ENCODE measurements at regions not wholly inside any gene's neighbourhood (a gene's known extent, or its start where the extent isn't known, plus 50 kb on each side); places are given as distances from the start of the nearest gene placed in this dataset.

GRCh38 chr16:80323808-80324195, 217.0 kb upstream of the DYNLRB2 start:
- no peaks in the 10 kb centered on the region for H3K36me3 ChIP-seq (ENCODE audit: control insufficient read depth in 2 of 2, extremely low read depth in 1 of 2, insufficient read depth in 2 of 2, low read length in 2 of 2)
- no peak overlapping the region for H3K27ac ChIP-seq (ENCODE audit: insufficient read depth, low read depth, low read length)
- no TSS peak for BruUV-seq (replicated peaks)
- H3K9ac ChIP-seq (replicated peaks; ENCODE audit: extremely low read depth, insufficient read depth, low read length): no peak overlapping the region
- dilution Hi-C loops (cut with MboI; ENCODE audit: extremely low pct_ligation_motif_present, low sequenced_read_pairs): no loop called here
- H3K27me3 ChIP-seq (ENCODE audit: control insufficient read depth in 2 of 2, insufficient read depth in 2 of 2, low read length in 2 of 2): no peaks in the 10 kb centered on the region
- intact Hi-C loops (cut with micrococcal nuclease): no loop called here
- TF ChIP-seq EZH2 (IDR thresholded peaks at IDR 0.05; ENCODE audit: borderline replicate concordance, low read depth, low read length, severe bottlenecking) (no peak), MYC (IDR thresholded peaks at IDR 0.05; ENCODE audit: low read depth, low read length) (no peak), GATA2 (IDR thresholded peaks at IDR 0.05; ENCODE audit: insufficient read depth, insufficient read length, low read depth, low read length) (no peak), JUN (IDR thresholded peaks at IDR 0.05; ENCODE audit: borderline replicate concordance, insufficient read depth, insufficient read length, low read depth) (no peak), POLR2AphosphoS5 (IDR thresholded peaks at IDR 0.05; ENCODE audit: insufficient read depth, low read depth, low read length) (no peak), FOS (IDR thresholded peaks at IDR 0.05; ENCODE audit: borderline replicate concordance, insufficient read depth, low read length) (no peak), POLR2A (IDR thresholded peaks at IDR 0.05; ENCODE audit: low read depth, low read length) (no peak), MAX (IDR thresholded peaks at IDR 0.05; ENCODE audit: insufficient read depth, insufficient read length) (no peak), CTCF (IDR thresholded peaks at IDR 0.05; ENCODE audit: extremely low read depth in 1 of 2, insufficient read depth in 1 of 2, low read depth in 1 of 2, low read length in 2 of 2) (no peak)
- no peak overlapping the region for H2AFZ ChIP-seq (ENCODE audit: low read depth, low read length)
- ChIA-PET POLR2A (no interaction called here), CTCF (no interaction called here)
- no peak overlapping the region for H3K4me3 ChIP-seq (replicated peaks in 1 of 3; ENCODE audit: insufficient read depth in 1 of 3, low read depth in 1 of 3, low read length in 3 of 3)
- H3K79me2 ChIP-seq (ENCODE audit: control insufficient read depth, insufficient read depth, low read length): no peaks in the 10 kb centered on the region
- H3K9me3 ChIP-seq (replicated peaks; ENCODE audit: control insufficient read depth, insufficient read depth, low read length): no peaks in the 10 kb centered on the region
- H4K20me1 ChIP-seq (replicated peaks; ENCODE audit: control insufficient read depth, extremely low read depth, insufficient read depth, low read length): no peaks in the 10 kb centered on the region
- H3K9me1 ChIP-seq (replicated peaks; ENCODE audit: control insufficient read depth, extremely low read depth, insufficient read depth, low read length): no peaks in the 10 kb centered on the region
- no peak overlapping the region for H3K4me2 ChIP-seq (ENCODE audit: insufficient read depth, low read length)
- FAIRE-seq (no peak), DNase-seq (ENCODE audit: low read depth, low spot score) (no peak)
- no peaks in the 10 kb centered on the region for H3K4me1 ChIP-seq (ENCODE audit: control insufficient read depth, extremely low read depth, insufficient read depth, low read length)

Data from endothelial cell of umbilical vein (primary cell).